Left cardiac atrium (tissue), 4 donors: ENCODE measurements at regions not wholly inside any gene's neighbourhood (a gene's known extent, or its start where the extent isn't known, plus 50 kb on each side); places are given as distances from the start of the nearest gene placed in this dataset.

Source experiments
- ATAC-seq, 2 donors: fragments of 200-7000 bp; cut with Tn5 transposase; one replicate each; pipeline ENCODE4 v1.9.1; 2020; ENCODE audit warnings: mild to moderate bottlenecking in 2 of 2, moderate library complexity in 2 of 2
- DNase-seq: peaks from one replicate; pipeline ENCODE4 v3.0.0-alpha.2; 2020
- intact Hi-C, 2 donors: fragments of 100-400 bp; cut with DNase I; formaldehyde crosslinking; loops; one replicate each; pipeline versions ENCODE4 v1.14.1 to v1.15.1; 2022 to 2023
- donor health status: DM: no; HTN: yes; CAD: no.
- donor health status: DM: no; HTN: yes; CAD: no; lungs with severe emphysema.
- donor health status: DM: yes; HTN: yes; CAD: no.
- donor health status: Dilated cardiomyopathy.

DNA sequence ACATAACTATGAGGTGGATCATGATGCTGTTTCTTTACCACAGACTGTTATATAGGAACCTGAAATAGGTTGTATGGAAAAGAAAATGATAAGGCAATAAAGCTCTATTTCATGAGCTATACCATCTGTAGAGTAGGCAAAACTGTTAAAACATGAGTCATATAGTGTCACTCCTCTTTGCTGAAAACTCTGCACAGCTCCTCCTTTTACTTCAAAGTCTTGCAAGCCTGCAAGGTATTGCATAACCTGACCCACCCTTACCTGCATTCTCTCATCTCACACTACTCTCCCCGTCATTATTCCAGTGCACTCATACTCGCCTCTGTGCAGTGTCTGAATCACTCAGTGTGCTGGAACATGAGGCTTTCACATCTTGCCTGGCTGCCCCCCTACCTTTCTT lies 790.1 kb downstream of the EFNA5 start:
- intact Hi-C loops = no loop called here
- no peak for DNase-seq
- ATAC-seq = no peak

DNA sequence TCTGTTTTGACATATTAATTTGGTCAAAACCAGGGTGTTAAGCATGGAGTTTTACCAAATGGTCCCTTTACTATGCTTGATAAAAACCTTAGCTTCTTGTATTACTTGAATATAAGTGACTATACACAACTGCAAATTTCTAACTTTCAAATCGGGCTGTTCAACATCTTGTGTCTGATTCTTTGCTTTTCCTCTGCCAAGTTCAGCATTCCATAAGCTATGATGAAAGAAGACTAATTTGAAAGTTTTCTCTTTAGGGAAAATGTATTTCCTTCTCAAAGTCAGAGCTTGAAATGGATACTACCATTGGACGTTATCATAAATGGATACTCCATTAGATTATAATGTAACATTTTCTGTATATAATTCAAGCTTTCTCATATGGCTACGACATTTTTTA lies 792.9 kb downstream of the EFNA5 start:
- no peak for ATAC-seq
- intact Hi-C loops = loop anchor here in 1 of 2 donors (10.0 kb wide), 1 partner anchor 603 kb away; no protein-coding TSS in a partner anchor

DNA sequence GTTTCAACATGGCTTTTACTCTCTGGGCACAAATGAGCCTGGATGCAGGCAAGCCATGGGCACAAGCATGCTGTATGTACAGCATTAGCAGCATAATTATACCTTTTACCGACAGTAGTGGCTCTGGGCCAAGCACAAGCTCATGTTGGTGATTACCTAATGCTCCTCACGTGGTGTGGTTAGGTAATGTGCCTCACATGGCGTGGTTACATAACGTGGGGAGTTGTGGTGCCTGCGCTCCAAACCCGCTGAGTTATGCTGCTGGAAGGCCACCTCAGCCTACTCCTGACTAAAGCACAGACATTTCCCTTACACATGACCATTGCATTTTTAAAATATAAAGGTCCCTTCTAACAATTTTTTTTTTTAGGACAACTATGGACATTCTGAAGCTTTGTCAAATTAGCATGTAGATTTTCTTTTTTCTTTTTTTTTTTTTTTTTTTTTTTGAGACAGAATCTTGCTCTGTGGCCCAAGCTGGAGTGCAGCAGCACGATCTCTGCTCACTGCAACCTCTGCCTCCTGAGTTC lies 794.0 kb downstream of the EFNA5 start:
- intact Hi-C loops = loop anchor here in 1 of 2 donors (10.0 kb wide), 1 partner anchor 602 kb away; no protein-coding TSS in a partner anchor
- ATAC-seq = no peak
- no peak for DNase-seq

More for the DNA sequence above, 792.9 kb downstream of the EFNA5 start:
- no peak for DNase-seq

DNA sequence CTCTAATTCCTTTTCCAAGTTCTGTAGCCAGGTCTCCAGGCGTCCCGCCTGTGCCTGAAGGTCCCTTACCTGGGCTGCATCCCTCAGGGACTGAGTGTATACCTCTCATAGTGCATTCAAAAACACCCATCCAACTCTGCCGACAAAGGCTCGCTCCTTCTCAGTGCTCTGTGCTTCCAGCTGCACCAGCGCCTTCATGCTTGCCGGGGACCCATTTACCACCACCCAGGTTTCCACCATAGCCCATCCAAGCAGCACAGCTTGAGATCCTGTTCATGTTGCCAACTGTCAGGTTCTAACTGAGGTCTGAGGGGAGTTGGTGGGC lies 794.5 kb downstream of the EFNA5 start:
- DNase-seq (no peak), ATAC-seq (no peak)
- intact Hi-C loops = loop anchor here in 1 of 2 donors (10.0 kb wide), 1 partner anchor 601 kb away; no protein-coding TSS in a partner anchor

DNA sequence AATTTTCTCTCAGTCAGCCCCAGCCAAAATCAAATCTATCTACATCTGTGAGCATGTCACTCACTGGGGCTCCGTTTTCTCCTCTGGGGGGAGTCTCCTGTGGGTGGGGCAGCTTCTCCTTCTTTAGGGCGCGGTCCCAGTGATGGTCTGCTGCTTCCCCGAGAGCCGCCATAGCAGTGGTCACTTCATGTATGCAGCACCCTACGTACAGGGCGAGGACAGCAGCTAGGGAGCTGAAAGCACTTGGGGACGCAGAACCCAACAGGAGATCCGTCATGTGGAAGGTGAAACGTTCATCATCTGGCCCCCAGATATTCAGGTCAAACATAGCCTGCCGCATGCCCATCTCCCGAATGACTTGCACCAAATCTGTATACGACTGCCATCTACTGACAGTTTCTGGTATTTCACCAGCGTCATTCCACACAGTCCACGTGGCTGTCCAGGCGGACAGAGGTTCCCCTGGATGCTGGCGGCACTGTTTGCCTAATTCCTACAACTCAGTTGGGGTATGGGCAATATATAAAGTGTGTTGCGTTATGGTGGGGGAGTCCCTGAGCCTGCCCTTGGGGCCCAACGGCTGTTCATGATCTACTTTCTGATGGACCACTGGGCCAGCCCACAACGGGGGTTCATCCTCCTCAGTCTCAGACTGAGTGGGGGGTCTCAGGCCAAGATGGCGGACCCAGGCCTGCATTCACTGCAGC lies 795.0 kb downstream of the EFNA5 start:
- ATAC-seq (peak in 1 of 2 donors; percentile 30), DNase-seq (no peak)
- intact Hi-C loops = loop anchor here in 1 of 2 donors (10.0 kb wide), 1 partner anchor 601 kb away; no protein-coding TSS in a partner anchor

DNA sequence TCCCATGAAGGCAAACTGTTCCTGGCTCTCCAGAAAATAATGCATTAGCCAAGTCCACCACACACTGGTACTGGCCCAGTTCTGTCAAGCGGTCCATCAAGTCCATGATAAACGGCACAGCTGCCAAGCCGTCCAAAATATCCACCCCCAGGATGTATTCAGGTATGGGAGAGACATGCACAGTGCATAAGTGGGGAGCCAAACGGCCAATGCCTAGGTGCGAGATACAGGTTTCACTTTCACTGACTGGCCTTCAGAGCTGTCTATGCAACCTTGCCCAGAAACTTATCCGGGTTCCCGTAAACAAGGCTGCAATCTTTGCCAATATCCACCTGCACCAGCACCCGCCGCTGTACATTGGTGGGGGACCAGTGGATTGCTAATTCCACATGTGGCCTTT lies 795.8 kb downstream of the EFNA5 start:
- intact Hi-C loops = loop anchor here in 1 of 2 donors (10.0 kb wide), 1 partner anchor 600 kb away; no protein-coding TSS in a partner anchor
- no peak for DNase-seq
- ATAC-seq = no peak

DNA sequence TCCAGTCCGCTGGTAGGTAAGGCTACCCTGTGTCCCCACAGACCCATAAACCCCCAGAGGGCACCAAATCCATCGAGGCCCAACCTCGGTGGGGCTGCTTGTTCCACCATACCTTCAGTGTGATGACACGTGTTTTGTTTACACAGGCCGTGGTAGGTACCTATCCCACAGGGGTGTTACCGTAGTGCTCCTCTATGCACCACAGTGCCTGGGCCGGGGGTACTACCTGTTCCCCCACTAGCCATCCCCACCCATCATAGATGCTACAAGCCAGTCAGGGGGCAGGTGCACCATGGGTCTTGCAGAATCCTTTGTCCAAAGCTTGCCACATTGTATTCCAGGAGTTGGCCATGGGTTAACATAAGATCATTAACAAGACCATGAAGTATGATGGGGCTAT lies 796.2 kb downstream of the EFNA5 start:
- no peak for DNase-seq
- ATAC-seq = no peak
- intact Hi-C loops = loop anchor here in 1 of 2 donors (10.0 kb wide), 1 partner anchor 600 kb away; no protein-coding TSS in a partner anchor

DNA sequence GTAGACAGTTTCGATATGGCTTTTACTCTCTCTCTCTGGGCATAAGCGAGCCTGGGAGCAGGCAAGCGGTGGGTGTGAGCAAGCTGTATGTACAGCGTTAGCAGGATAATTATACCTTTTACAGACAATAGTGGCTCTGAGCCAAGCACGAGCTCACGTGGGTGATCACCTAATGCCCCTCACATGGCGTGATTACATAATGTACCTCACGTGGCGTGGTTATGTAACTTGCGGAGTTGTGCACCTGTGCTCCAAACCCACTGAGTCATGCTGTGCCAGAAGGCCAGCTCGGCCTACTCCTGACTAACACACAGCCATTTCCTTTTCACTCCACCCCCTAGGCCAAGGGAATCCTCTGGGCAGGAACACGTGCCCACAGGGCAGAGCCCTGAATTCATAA lies 797.2 kb downstream of the EFNA5 start:
- no peak for ATAC-seq
- intact Hi-C loops = loop anchor here in 1 of 2 donors (10.0 kb wide), 1 partner anchor 599 kb away; no protein-coding TSS in a partner anchor
- no peak for DNase-seq

DNA sequence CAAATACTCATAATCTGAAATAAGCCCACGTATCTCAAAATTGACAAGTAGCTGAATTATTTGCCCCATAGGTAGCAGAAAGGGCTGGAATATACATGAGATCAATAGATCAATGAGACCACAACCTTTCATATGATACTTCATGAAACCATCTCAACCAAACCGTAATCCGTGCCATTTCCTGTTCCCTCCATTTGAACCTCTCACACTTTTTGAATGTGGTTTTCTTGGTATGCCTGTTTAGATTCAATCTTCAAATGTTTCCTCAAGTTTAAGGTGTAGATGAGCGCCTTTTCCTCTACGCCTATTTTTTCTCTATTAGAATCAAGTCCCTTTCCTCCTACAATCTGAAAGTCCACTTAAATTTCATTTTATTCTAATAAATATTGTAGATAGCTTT lies 805.5 kb downstream of the EFNA5 start:
- intact Hi-C loops = no loop called here
- ATAC-seq = no peak
- DNase-seq = no peak

DNA sequence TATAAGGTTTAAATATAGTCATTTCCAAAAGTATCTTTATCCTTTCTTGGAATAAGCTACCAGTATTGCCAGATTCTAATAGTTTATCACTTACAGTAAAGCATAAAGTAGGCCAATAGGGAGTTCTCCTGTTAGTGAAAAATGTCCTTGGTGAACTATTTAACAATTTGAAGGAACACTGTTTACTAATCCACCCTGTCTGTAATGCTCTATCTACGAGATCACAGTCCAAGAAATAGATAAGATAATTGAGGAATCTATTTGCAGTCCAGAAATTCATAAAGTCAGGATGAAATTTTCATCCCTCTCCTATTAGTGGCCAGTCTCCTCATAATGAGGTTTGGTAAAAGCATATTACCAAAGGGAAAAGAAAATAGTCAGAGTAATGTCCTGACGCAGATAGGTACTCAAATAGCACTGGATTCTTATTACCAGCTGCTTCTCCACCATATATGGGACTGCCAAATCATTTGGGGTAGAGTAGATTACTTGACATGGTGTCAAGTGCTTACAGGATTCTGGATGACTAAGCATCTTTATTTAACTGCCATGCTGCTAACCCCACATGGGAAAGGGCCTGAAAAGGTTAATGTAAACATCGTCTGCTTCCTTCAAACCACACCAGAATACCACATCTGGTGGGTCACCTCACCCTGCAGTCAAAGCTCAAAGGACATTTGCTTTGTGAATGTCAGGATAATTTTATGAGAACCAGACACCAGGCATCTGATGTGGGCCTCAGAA lies 808.1 kb downstream of the EFNA5 start:
- DNase-seq (no peak), ATAC-seq (peak in 1 of 2 donors; percentile 60)
- intact Hi-C loops = no loop called here

DNA sequence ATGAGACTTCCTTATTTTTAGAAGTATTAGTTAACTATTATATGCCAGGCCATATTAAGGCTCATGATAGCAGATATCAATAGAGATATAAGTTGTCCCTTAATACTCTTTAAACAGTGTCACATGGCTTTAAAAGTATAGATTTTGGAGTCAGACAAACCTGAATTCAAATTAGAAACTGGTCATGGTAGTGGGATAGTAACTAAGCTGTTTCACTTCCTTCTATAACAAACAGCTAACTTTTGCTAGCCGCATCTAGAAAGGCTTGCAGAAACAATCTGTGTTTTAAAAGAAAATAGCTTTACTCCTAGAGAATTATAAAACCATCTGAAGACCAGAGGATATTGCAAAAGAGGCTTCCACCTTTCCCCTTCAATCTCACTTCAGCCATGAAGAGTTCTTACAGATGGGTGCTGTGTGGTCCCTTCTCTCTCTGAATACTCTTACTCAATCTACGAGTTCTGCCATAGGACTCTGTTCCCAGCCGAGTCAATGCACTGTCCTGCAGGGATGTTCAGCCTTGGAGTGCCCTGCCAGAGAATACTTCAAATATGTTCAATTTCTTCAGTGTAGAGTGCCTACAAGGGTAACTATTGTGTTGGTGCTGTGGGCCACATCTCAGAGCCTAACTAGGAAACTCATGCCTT lies 810.2 kb downstream of the EFNA5 start:
- ATAC-seq (no peak), DNase-seq (no peak)
- intact Hi-C loops = no loop called here

DNA sequence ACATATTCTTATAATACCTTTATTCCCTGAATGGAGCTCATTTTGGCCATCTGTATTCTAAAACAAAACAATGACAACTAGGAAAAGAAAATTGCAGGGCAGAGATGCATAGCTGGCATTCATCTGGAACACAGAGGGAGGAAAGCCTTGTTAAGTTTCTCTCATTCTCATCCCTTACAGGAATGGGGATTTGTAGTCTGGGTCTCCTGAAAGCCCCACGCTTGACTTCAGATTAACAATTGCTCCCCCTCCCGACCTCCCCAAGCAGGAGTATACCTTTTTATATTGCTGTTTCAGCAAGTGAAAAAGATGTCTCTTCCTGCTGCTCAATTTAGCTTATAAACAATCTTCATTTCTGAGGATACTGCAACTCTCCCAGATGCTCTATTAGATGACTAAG lies 812.1 kb downstream of the EFNA5 start:
- ATAC-seq (no peak), DNase-seq (no peak)
- intact Hi-C loops = no loop called here

DNA sequence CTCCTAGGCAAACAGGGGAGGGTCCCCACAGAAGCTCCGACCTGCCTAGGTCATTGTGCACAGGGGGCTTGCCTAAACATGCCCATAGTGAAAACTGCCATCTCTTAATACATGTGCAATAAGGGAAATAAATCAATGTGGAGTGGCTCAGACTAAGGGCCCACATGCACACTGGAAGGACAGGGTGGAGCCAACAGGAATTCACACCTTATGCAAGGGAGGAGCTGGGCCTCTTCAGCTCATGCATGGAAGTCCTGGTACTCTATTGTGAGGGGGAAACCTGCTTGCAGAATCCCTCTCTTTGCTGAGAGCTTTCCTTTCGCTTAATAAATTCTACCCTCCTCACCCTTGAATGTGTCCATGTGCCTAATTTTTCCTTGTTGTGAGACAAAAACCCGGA lies 815.8 kb downstream of the EFNA5 start:
- DNase-seq (no peak), ATAC-seq (no peak)
- intact Hi-C loops = no loop called here

DNA sequence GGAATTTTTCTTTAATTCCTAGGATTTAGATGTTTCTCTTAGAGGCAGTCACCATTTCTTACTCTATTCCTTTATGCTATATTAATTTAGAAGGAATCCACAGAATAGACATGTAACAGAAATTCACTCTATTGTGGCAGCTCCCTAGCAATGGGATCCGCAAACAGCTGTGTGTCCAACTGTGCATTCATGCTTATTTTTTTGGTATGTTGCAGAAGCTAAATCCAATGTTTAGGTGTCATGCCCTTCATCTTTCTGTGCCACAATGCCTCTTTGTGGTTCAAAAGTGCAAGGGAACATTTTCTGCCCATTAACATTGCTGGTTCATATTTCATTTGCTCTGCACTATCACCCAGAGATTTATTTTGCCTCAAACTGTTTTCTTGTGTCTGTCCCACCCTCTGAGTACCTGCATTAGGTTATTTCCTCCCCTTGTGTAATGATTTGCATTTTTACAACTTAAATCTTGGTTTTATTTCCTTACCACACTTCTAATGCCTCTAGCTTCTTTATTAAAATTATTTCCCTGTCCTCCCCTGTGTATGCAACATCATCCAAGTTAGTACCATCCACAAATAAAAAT lies 816.5 kb downstream of the EFNA5 start:
- ATAC-seq (no peak), DNase-seq (no peak)
- intact Hi-C loops = no loop called here

DNA sequence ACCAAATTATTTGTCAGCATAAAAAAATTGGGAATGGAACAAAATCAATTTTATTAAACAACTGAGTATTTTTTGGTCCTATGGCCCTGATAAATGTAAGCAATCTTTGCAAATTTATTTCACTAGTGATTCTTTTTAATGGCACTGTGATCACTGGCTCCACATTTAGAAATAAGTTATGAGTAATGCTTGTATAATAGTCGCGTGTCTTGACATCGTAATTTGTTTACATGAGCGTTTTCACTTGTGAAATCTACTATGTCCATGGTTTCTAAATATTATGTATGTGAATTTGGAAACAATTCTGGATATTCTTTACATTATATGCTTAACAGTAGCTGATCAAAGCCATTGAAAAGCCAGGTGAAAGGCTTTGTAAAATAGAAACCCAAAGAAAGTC lies 817.5 kb downstream of the EFNA5 start:
- intact Hi-C loops = no loop called here
- no peak for DNase-seq
- no peak for ATAC-seq

DNA sequence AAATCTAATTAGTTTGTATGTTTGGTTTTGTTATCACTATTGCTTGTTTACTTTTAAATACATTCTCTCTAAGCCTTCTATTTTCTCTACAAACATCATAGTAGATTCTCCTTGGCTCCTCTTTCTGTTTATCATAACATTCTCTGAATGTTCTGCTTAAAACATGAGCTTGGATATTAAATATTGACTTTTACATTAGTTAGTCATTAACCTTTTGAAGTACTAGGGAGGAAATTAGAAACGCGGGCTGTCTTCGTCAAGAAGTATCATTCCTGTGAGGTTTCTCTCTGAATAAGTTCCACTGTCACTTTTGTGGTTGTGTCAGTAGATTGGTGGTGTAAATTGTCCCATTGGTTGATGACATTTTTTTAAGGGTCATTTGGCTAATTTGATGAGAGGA lies 821.5 kb downstream of the EFNA5 start:
- DNase-seq (no peak), ATAC-seq (no peak)
- intact Hi-C loops = no loop called here

DNA sequence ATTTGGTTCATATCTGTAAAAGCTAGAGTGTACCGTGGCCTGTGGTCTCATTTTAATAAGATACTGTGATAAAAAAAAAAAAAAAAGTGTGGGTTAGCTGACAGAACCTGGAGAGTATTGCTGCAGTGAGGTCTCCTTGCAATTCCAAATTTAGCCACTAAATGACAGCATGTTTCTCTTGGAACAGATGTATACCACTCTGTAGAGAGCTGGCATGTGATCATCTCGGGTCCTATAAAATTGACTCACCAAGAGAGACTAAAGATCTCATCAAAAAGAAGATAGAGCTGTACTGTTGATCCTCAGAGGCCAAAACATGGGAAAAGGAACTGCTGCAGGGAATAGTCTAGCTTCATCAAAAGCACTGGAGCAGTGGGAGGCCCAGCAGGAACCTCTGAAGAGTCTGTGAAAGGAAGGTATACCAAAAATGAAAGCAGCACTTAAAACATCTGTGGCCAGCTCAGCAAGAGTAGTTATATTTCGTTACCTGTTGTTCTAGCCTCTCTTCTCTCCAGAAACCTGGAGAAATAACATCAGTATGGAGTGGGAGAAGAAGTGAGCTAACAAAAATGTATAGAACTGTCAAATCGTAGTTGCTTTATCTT lies 826.8 kb downstream of the EFNA5 start:
- intact Hi-C loops = no loop called here
- DNase-seq = no peak

DNA sequence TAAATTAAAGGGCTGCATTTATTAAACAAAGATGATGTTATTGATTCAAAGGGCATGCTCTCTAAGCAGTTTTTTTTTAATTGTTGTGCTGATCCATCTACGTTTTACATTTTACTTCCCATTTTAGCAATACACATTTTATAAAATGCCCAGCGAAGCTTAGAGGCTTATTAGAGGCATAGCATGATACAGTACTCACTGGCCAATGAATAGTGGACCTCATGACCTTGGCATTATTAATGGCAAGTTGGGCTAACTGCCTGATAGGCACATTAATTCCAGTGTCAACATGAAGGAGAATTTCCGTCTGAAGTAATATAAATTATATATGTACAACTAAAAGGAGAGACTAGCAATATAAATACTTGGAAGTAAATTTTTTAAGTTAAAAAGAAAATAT lies 837.2 kb downstream of the EFNA5 start:
- no peak for ATAC-seq
- no peak for DNase-seq
- intact Hi-C loops = no loop called here

More for the DNA sequence above, 826.8 kb downstream of the EFNA5 start:
- no peak for ATAC-seq

DNA sequence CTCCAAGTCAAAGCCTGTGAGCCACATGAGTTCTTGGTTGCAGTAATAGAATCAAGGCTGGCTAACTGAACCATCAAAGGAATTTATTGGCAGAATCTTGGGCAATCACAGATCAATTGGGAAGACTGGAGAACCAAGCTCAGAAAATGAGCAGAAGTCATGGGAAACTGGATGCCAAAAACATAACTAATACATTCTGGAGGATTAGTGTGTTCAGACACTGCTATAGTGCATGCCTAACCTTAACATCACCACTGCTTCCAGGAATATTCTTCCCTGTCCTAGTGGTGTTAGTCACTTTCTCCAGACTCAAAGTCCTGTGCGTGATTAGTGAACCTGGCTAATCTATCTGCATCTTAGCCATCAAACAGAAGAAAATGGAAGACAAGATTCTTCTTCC lies 843.7 kb downstream of the EFNA5 start:
- intact Hi-C loops = no loop called here
- no peak for DNase-seq
- no peak for ATAC-seq
